OCI-LY1 (cell line): ENCODE measurements at regions not wholly inside any gene's neighbourhood (a gene's known extent, or its start where the extent isn't known, plus 50 kb on each side); places are given as distances from the start of the nearest gene placed in this dataset.

ENCODE experiments used
- H2AFZ ChIP-seq: fragments of 200-600 bp; sonication (generic), shearing (Covaris generic); 2 replicates; pipeline ENCODE4 v1.6.0; 2014; ENCODE audit warnings: antibody characterized with exemption, mild to moderate bottlenecking, low read length
- H3F3A ChIP-seq: fragments of 200-600 bp; sonication (generic), shearing (Covaris generic); 2 replicates; pipeline ENCODE4 v1.6.0; 2014; ENCODE audit warnings: mild to moderate bottlenecking, antibody characterized with exemption, low read length, moderate library complexity; ENCODE audit not compliant: insufficient read depth
- H3K27ac ChIP-seq: fragments of 200-600 bp; sonication (generic); 2 replicates; pipeline ENCODE4 v1.5.1; 2014; ENCODE audit warnings: low read length, mixed run types, mild to moderate bottlenecking, low read depth; ENCODE audit not compliant: poor library complexity, severe bottlenecking
- H3K27me3 ChIP-seq: fragments of 200-600 bp; sonication (generic); 2 replicates; pipeline ENCODE4 v1.6.0; 2014; ENCODE audit warnings: antibody characterized with exemption, mild to moderate bottlenecking, low read length, moderate library complexity; ENCODE audit not compliant: insufficient read depth
- H3K36me3 ChIP-seq: fragments of 200-600 bp; sonication (generic); 2 replicates; pipeline ENCODE4 v1.6.1; 2014; ENCODE audit warnings: mild to moderate bottlenecking, antibody characterized with exemption, low read length, moderate library complexity, mixed read lengths; ENCODE audit not compliant: insufficient read depth
- H3K4me1 ChIP-seq: fragments of 200-600 bp; sonication (generic); 2 replicates; pipeline ENCODE4 v1.5.1; 2014; ENCODE audit warnings: mild to moderate bottlenecking, low read length, moderate library complexity; ENCODE audit not compliant: insufficient read depth, severe bottlenecking
- H3K4me2 ChIP-seq: fragments of 200-600 bp; sonication (generic), shearing (Covaris generic); 2 replicates; pipeline ENCODE4 v1.6.1; 2014; ENCODE audit warnings: low read length
- H3K4me3 ChIP-seq: fragments of 200-600 bp; sonication (generic); 2 replicates; pipeline ENCODE4 v1.5.1; 2014; ENCODE audit warnings: low read length, low read depth, mild to moderate bottlenecking, mixed read lengths; ENCODE audit not compliant: poor library complexity, severe bottlenecking
- H3K79me2 ChIP-seq: fragments of 200-600 bp; shearing (Covaris generic); 2 replicates; pipeline ENCODE4 v1.6.1; 2016; ENCODE audit warnings: mixed run types, low read length, mixed read lengths; ENCODE audit not compliant: insufficient read depth
- H3K9ac ChIP-seq: fragments of 200-600 bp; sonication (generic), shearing (Covaris generic); 2 replicates; pipeline ENCODE4 v1.6.1; 2014; ENCODE audit warnings: mild to moderate bottlenecking, low read length, mixed read lengths
- H3K9me2 ChIP-seq: fragments of 200-600 bp; sonication (generic), shearing (Covaris generic); 2 replicates; pipeline ENCODE4 v1.6.1; 2014; ENCODE audit warnings: low read depth, mild to moderate bottlenecking, low read length, mixed read lengths
- H3K9me3 ChIP-seq: fragments of 200-600 bp; shearing (Covaris generic); 2 replicates; pipeline ENCODE4 v1.6.1; 2014; ENCODE audit warnings: low read length, mixed read lengths
- H4K20me1 ChIP-seq: fragments of 200-600 bp; sonication (generic), shearing (Covaris generic); 2 replicates; pipeline ENCODE4 v1.6.0; 2016; ENCODE audit warnings: mild to moderate bottlenecking, low read length; ENCODE audit not compliant: insufficient read depth
- CTCF ChIP-seq: fragments of 200-600 bp; sonication (generic), shearing (Covaris generic); IDR thresholded peaks from 2 replicates; pipeline ENCODE4 v1.5.1; 2017; ENCODE audit warnings: mild to moderate bottlenecking, antibody characterized with exemption, low read length, moderate library complexity, mixed read lengths
- EZH2 ChIP-seq: fragments of 200-600 bp; sonication (generic), shearing (Covaris generic); IDR thresholded peaks from 2 replicates; pipeline ENCODE4 v1.8.0; 2017; ENCODE audit warnings: borderline replicate concordance, mixed run types, mild to moderate bottlenecking, antibody characterized with exemption, low read length, moderate library complexity, mixed read lengths

- no peak overlapping the region for H3K4me3 ChIP-seq
- TF ChIP-seq EZH2 (no peak), CTCF (no peak)
- H3F3A ChIP-seq, result no peaks in the 10 kb centered on the region
- no peaks in the 10 kb centered on the region for H3K9me2 ChIP-seq
- H3K9me3 ChIP-seq, result no peaks in the 10 kb centered on the region
- H2AFZ ChIP-seq, result no peak overlapping the region
- no peak overlapping the region for H3K27ac ChIP-seq
- no peaks in the 10 kb centered on the region for H3K79me2 ChIP-seq
- H3K4me2 ChIP-seq, result no peak overlapping the region
- no peaks in the 10 kb centered on the region for H3K36me3 ChIP-seq
- H3K9ac ChIP-seq, result no peak overlapping the region
- H3K27me3 ChIP-seq, result no peaks in the 10 kb centered on the region
- H3K4me1 ChIP-seq, result no peaks in the 10 kb centered on the region
- H4K20me1 ChIP-seq, result no peaks in the 10 kb centered on the region
Measured at GRCh38 chr11:15882876-15883454, 473.4 kb downstream of the SOX6 start.

- TF ChIP-seq EZH2, result no peak
- TF ChIP-seq CTCF, result no peak
- Histone ChIP-seq H3K9me3 (no peaks in the 10 kb centered on the region), H3K4me1 (no peaks in the 10 kb centered on the region), H4K20me1 (no peaks in the 10 kb centered on the region), H2AFZ (no peak overlapping the region), H3F3A (no peaks in the 10 kb centered on the region), H3K4me3 (no peak overlapping the region), H3K27me3 (no peaks in the 10 kb centered on the region), H3K9ac (no peak overlapping the region), H3K27ac (no peak overlapping the region), H3K4me2 (no peak overlapping the region), H3K9me2 (no peaks in the 10 kb centered on the region), H3K79me2 (no peaks in the 10 kb centered on the region), H3K36me3 (no peaks in the 10 kb centered on the region)
Measured at GRCh38 chr11:15883455-15883920, 472.9 kb downstream of the SOX6 start.

- no peak overlapping the region for H3K9ac ChIP-seq
- no peak for TF ChIP-seq CTCF
- no peak for TF ChIP-seq EZH2
- no peak overlapping the region for H3K4me2 ChIP-seq
Measured at GRCh38 chr11:15884141-15884540, 472.2 kb downstream of the SOX6 start.

More at GRCh38 chr11:15884141-15884540, 472.2 kb downstream of the SOX6 start:
- H3F3A ChIP-seq, result no peaks in the 10 kb centered on the region
- no peak overlapping the region for H2AFZ ChIP-seq
- no peaks in the 10 kb centered on the region for H3K9me3 ChIP-seq
- H3K36me3 ChIP-seq, result no peaks in the 10 kb centered on the region
- H3K9me2 ChIP-seq, result no peaks in the 10 kb centered on the region
- H3K79me2 ChIP-seq, result no peaks in the 10 kb centered on the region
- no peaks in the 10 kb centered on the region for H3K4me1 ChIP-seq
- H3K27ac ChIP-seq, result no peak overlapping the region
- H3K4me3 ChIP-seq, result no peak overlapping the region
- H3K27me3 ChIP-seq, result no peaks in the 10 kb centered on the region
- no peaks in the 10 kb centered on the region for H4K20me1 ChIP-seq
